ENCODE measurements at regions not wholly inside any gene's neighbourhood (a gene's known extent, or its start where the extent isn't known, plus 50 kb on each side); places are given as distances from the start of the nearest gene placed in this dataset.

DNA sequence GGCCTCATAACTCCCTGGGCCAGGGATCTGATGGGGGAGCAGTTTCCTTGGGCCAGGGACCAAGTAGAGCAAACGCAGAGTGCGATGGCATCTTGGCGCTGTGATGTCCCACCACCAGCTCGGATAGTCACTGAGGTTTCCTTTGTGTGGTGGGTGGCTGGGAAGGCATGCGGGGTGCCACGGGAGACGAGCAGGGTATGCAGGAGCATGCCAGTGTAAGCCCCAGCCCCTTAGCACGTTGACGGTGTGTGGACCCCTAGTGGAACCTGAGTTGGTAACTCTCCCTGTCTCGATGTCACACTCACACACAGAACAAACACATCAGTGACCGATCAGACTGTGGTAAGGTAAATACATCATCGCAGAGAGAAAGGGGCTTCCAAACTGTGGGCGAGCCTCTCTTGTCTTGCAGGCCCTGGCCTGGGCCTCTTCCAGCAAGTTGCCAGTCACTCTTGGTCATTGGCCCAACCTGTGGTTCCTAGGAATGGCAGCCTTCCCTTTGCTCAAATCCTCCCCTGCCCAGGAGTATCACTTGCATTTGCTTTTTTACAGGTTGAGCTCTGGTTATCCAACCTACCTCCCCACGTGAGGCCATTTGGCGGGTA is 231.6 kb upstream of the GPR26 start:
- TF ChIP-seq EZH2 (IDR thresholded peaks at IDR 0.05), result no peak
- TF ChIP-seq, protein P1, sequence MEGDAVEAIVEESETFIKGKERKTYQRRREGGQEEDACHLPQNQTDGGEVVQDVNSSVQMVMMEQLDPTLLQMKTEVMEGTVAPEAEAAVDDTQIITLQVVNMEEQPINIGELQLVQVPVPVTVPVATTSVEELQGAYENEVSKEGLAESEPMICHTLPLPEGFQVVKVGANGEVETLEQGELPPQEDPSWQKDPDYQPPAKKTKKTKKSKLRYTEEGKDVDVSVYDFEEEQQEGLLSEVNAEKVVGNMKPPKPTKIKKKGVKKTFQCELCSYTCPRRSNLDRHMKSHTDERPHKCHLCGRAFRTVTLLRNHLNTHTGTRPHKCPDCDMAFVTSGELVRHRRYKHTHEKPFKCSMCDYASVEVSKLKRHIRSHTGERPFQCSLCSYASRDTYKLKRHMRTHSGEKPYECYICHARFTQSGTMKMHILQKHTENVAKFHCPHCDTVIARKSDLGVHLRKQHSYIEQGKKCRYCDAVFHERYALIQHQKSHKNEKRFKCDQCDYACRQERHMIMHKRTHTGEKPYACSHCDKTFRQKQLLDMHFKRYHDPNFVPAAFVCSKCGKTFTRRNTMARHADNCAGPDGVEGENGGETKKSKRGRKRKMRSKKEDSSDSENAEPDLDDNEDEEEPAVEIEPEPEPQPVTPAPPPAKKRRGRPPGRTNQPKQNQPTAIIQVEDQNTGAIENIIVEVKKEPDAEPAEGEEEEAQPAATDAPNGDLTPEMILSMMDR (IDR thresholded peaks at IDR 0.05), result no peak

Measured in neural progenitor cell (in vitro differentiated cells).